ENCODE measurements at regions not wholly inside any gene's neighbourhood (a gene's known extent, or its start where the extent isn't known, plus 50 kb on each side); places are given as distances from the start of the nearest gene placed in this dataset.

DNA sequence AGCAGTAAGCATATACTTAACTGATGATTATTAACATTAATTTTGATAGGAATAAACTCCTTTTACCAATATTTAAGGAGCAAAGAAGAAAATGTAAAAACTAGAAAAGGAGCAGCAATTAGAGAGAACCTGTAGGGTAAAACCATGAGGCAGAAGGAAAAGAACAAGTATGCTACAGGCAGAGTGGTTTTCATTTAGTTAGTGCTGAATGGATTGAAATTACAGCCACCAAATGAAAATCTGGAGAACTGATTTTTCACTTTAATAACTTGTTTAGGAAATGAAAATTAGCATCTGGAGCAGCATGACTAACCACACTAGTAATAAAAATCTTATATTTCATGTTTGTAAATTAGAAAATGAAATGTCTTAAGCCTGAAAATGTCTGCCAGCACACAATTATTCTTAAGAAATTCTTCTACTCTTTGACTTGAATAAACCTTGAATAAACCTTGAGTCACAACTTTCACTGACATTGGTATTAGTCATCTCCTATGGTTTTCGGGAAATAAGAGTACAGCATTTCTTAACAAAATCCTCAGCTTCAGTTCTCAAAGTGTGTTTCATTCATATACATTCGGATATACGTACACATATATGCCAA, 1504.9 kb upstream of the C9orf72 start:
- TF ChIP-seq CTCF (IDR thresholded peaks at IDR 0.05) (no peak), POLR2A (IDR thresholded peaks at IDR 0.05) (no peak)

All from lower leg skin (tissue), 3 donors.